ENCODE measurements at regions not wholly inside any gene's neighbourhood (a gene's known extent, or its start where the extent isn't known, plus 50 kb on each side); places are given as distances from the start of the nearest gene placed in this dataset.

- TF ChIP-seq FOSL1 (IDR thresholded peaks at IDR 0.05; ENCODE audit: insufficient read depth, low read depth, low read length), result no peak
- no peak for TF ChIP-seq CEBPB (IDR thresholded peaks at IDR 0.05; ENCODE audit: low read depth, low read length)
- TF ChIP-seq POLR2A (IDR thresholded peaks at IDR 0.05; ENCODE audit: control extremely low read depth in 1 of 2, low read depth in 2 of 2, low read length in 2 of 2), result no peak
- TF ChIP-seq, protein P1, sequence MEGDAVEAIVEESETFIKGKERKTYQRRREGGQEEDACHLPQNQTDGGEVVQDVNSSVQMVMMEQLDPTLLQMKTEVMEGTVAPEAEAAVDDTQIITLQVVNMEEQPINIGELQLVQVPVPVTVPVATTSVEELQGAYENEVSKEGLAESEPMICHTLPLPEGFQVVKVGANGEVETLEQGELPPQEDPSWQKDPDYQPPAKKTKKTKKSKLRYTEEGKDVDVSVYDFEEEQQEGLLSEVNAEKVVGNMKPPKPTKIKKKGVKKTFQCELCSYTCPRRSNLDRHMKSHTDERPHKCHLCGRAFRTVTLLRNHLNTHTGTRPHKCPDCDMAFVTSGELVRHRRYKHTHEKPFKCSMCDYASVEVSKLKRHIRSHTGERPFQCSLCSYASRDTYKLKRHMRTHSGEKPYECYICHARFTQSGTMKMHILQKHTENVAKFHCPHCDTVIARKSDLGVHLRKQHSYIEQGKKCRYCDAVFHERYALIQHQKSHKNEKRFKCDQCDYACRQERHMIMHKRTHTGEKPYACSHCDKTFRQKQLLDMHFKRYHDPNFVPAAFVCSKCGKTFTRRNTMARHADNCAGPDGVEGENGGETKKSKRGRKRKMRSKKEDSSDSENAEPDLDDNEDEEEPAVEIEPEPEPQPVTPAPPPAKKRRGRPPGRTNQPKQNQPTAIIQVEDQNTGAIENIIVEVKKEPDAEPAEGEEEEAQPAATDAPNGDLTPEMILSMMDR (IDR thresholded peaks at IDR 0.05; ENCODE audit: control extremely low read depth in 1 of 3, insufficient read depth in 1 of 3, low read depth in 1 of 3, low read length in 3 of 3), result no peak
- no peak for TF ChIP-seq EP300 (IDR thresholded peaks at IDR 0.05; ENCODE audit: borderline replicate concordance in 1 of 2, low read depth in 2 of 2, low read length in 2 of 2)
- no peak for TF ChIP-seq SP1 (IDR thresholded peaks at IDR 0.05; ENCODE audit: low read depth, low read length)
- TF ChIP-seq NRF1 (IDR thresholded peaks at IDR 0.05; ENCODE audit: low read depth, low read length), result no peak
- no peak for TF ChIP-seq RBBP5 (IDR thresholded peaks at IDR 0.05; ENCODE audit: borderline replicate concordance, low read depth, low read length)
- TF ChIP-seq TAF1 (IDR thresholded peaks at IDR 0.05; ENCODE audit: low read depth, low read length), result no peak
- no peak for TF ChIP-seq RFX5 (IDR thresholded peaks at IDR 0.05; ENCODE audit: borderline replicate concordance, low read depth, low read length)
Observed at GRCh38 chr18:56511996-56512395, 126.4 kb downstream of the TXNL1 start.

Measured in H1 (cell line).